Activated naive CD8-positive, alpha-beta T cell treated with anti-CD3 and anti-CD28 coated beads, Interleukin-2, amount 50 U/mL, for 24 hours (primary cell): ENCODE measurements at regions not wholly inside any gene's neighbourhood (a gene's known extent, or its start where the extent isn't known, plus 50 kb on each side); places are given as distances from the start of the nearest gene placed in this dataset.
"Not testable (repeated sequence)": the region's sequence is repeated elsewhere in the genome, so short reads cannot be mapped to it uniquely, and the experiment has no call there.

ENCODE experiments used
- ATAC-seq: fragments of 150-1000 bp; cut with Tn5 transposase; one replicate; pipeline ENCODE4 v1.10.0; 2021
- DNase-seq: peaks from one replicate; pipeline ENCODE4 v3.0.0; 2021
- H3K27ac Mint-ChIP-seq: one replicate; pipeline ENCODE4 v1.8.0; 2021; ENCODE audit warnings: mild to moderate bottlenecking, mixed read lengths
- H3K27me3 Mint-ChIP-seq: one replicate; pipeline ENCODE4 v1.8.0; 2021; ENCODE audit warnings: mixed read lengths
- H3K36me3 Mint-ChIP-seq: one replicate; pipeline ENCODE4 v1.8.0; 2021; ENCODE audit warnings: low read depth, mixed read lengths
- H3K4me1 Mint-ChIP-seq: one replicate; pipeline ENCODE4 v1.8.0; 2021; ENCODE audit warnings: mixed read lengths
- H3K4me3 Mint-ChIP-seq: one replicate; pipeline ENCODE4 v1.8.0; 2021; ENCODE audit warnings: mild to moderate bottlenecking, moderate library complexity, mixed read lengths
- H3K9me3 Mint-ChIP-seq: one replicate; pipeline ENCODE4 v1.8.0; 2021; ENCODE audit warnings: mixed read lengths

GRCh38 chr2:128414351-128414750, 95.7 kb upstream of the HS6ST1 start:
- Mint-ChIP-seq H3K4me1 (no peaks in the 10 kb centered on the region), H3K27me3 (no peaks in the 10 kb centered on the region), H3K4me3 (no peak overlapping the region), H3K27ac (no peak overlapping the region), H3K9me3 (peaks cover under 1% of the 10 kb centered on the region), H3K36me3 (no peaks in the 10 kb centered on the region)
- no peak for ATAC-seq
- no peak for DNase-seq

GRCh38 chr2:128414946-128415778, 96.5 kb upstream of the HS6ST1 start:
- Mint-ChIP-seq H3K9me3 (peaks cover 6% of the 10 kb centered on the region), H3K36me3 (no peaks in the 10 kb centered on the region), H3K4me1 (no peaks in the 10 kb centered on the region), H3K27ac (no peak overlapping the region), H3K27me3 (no peaks in the 10 kb centered on the region), H3K4me3 (no peak overlapping the region)
- DNase-seq (no peak), ATAC-seq (no peak)

- ATAC-seq = no peak
- Mint-ChIP-seq H3K4me1 (no peaks in the 10 kb centered on the region), H3K9me3 (peaks cover 6% of the 10 kb centered on the region), H3K36me3 (no peaks in the 10 kb centered on the region), H3K27me3 (no peaks in the 10 kb centered on the region), H3K4me3 (no peak overlapping the region), H3K27ac (no peak overlapping the region)
- no peak for DNase-seq
Observed at GRCh38 chr2:128415779-128416061, 97.1 kb upstream of the HS6ST1 start.

- Mint-ChIP-seq H3K4me3 (no peak overlapping the region), H3K4me1 (no peaks in the 10 kb centered on the region), H3K36me3 (no peaks in the 10 kb centered on the region), H3K27ac (no peak overlapping the region), H3K9me3 (peaks cover 6% of the 10 kb centered on the region), H3K27me3 (no peaks in the 10 kb centered on the region)
- DNase-seq (no peak), ATAC-seq (no peak)
Observed at GRCh38 chr2:128416109-128416785, 97.6 kb upstream of the HS6ST1 start.

GRCh38 chr2:128416806-128417205, 98.1 kb upstream of the HS6ST1 start:
- DNase-seq (no peak), ATAC-seq (no peak)
- Mint-ChIP-seq H3K27ac (no peak overlapping the region), H3K4me3 (no peak overlapping the region), H3K4me1 (no peaks in the 10 kb centered on the region), H3K36me3 (no peaks in the 10 kb centered on the region), H3K27me3 (no peaks in the 10 kb centered on the region), H3K9me3 (peaks cover 6% of the 10 kb centered on the region)

- DNase-seq, H3K36me3 Mint-ChIP-seq, H3K4me3 Mint-ChIP-seq, H3K4me1 Mint-ChIP-seq, ATAC-seq, H3K9me3 Mint-ChIP-seq, H3K27me3 Mint-ChIP-seq, H3K27ac Mint-ChIP-seq: not testable (repeated sequence)
Observed at GRCh38 chr2:128417264-128417663, 98.6 kb upstream of the HS6ST1 start.

GRCh38 chr2:128420131-128420530, 101.5 kb upstream of the HS6ST1 start:
- no peak overlapping the region for H3K27ac Mint-ChIP-seq
- H3K27me3 Mint-ChIP-seq = no peaks in the 10 kb centered on the region
- ATAC-seq (no peak), DNase-seq (no peak)
- H3K9me3 Mint-ChIP-seq = peaks cover 6% of the 10 kb centered on the region
- H3K4me1 Mint-ChIP-seq = no peaks in the 10 kb centered on the region
- no peak overlapping the region for H3K4me3 Mint-ChIP-seq
- H3K36me3 Mint-ChIP-seq = no peaks in the 10 kb centered on the region

- ATAC-seq = no peak
- H3K36me3 Mint-ChIP-seq = no peaks in the 10 kb centered on the region
- no peak overlapping the region for H3K4me3 Mint-ChIP-seq
- peaks cover 6% of the 10 kb centered on the region for H3K9me3 Mint-ChIP-seq
- no peak overlapping the region for H3K27ac Mint-ChIP-seq
- DNase-seq = no peak
- no peaks in the 10 kb centered on the region for H3K4me1 Mint-ChIP-seq
- no peaks in the 10 kb centered on the region for H3K27me3 Mint-ChIP-seq
Observed at GRCh38 chr2:128420776-128421175, 102.1 kb upstream of the HS6ST1 start.

- Mint-ChIP-seq H3K27me3 (no peaks in the 10 kb centered on the region), H3K4me3 (no peak overlapping the region), H3K4me1 (no peaks in the 10 kb centered on the region), H3K27ac (no peak overlapping the region), H3K36me3 (no peaks in the 10 kb centered on the region), H3K9me3 (peaks cover 6% of the 10 kb centered on the region)
- ATAC-seq = no peak
- no peak for DNase-seq
Observed at GRCh38 chr2:128421286-128421685, 102.6 kb upstream of the HS6ST1 start.

GRCh38 chr2:128421861-128422311, 103.2 kb upstream of the HS6ST1 start:
- H3K27ac Mint-ChIP-seq = no peak overlapping the region

GRCh38 chr2:128422571-128422970, 103.9 kb upstream of the HS6ST1 start:
- Mint-ChIP-seq H3K27me3 (no peaks in the 10 kb centered on the region), H3K4me1 (no peaks in the 10 kb centered on the region), H3K36me3 (no peaks in the 10 kb centered on the region), H3K27ac (no peak overlapping the region), H3K9me3 (peaks cover 6% of the 10 kb centered on the region), H3K4me3 (no peak overlapping the region)
- no peak for DNase-seq
- no peak for ATAC-seq

More at GRCh38 chr2:128421861-128422311, 103.2 kb upstream of the HS6ST1 start:
- no peaks in the 10 kb centered on the region for H3K27me3 Mint-ChIP-seq
- peaks cover 6% of the 10 kb centered on the region for H3K9me3 Mint-ChIP-seq
- DNase-seq = no peak
- no peaks in the 10 kb centered on the region for H3K36me3 Mint-ChIP-seq
- H3K4me1 Mint-ChIP-seq = no peaks in the 10 kb centered on the region
- ATAC-seq = no peak
- no peak overlapping the region for H3K4me3 Mint-ChIP-seq

- ATAC-seq (no peak), DNase-seq (no peak)
- H3K27ac Mint-ChIP-seq = no peak overlapping the region
- no peaks in the 10 kb centered on the region for H3K27me3 Mint-ChIP-seq
- H3K36me3 Mint-ChIP-seq = no peaks in the 10 kb centered on the region
- H3K4me3 Mint-ChIP-seq = no peak overlapping the region
- H3K4me1 Mint-ChIP-seq = no peaks in the 10 kb centered on the region
- peaks cover 9% of the 10 kb centered on the region for H3K9me3 Mint-ChIP-seq
Observed at GRCh38 chr2:128423788-128424165, 105.1 kb upstream of the HS6ST1 start.

GRCh38 chr2:128424406-128425171, 105.9 kb upstream of the HS6ST1 start:
- Mint-ChIP-seq H3K27ac (no peak overlapping the region), H3K9me3 (peaks cover 15% of the 10 kb centered on the region), H3K36me3 (no peaks in the 10 kb centered on the region), H3K27me3 (no peaks in the 10 kb centered on the region), H3K4me1 (no peaks in the 10 kb centered on the region), H3K4me3 (no peak overlapping the region)
- ATAC-seq (no peak), DNase-seq (no peak)

GRCh38 chr2:128425216-128425615, 106.5 kb upstream of the HS6ST1 start:
- Mint-ChIP-seq H3K27me3 (no peaks in the 10 kb centered on the region), H3K4me3 (no peak overlapping the region), H3K36me3 (no peaks in the 10 kb centered on the region), H3K9me3 (peaks cover 18% of the 10 kb centered on the region), H3K4me1 (no peaks in the 10 kb centered on the region), H3K27ac (no peak overlapping the region)
- ATAC-seq = no peak
- DNase-seq = no peak
